DMS79 treated with DMSO at 0.1 percent for 48 hours (cell line): ENCODE measurements at regions not wholly inside any gene's neighbourhood (a gene's known extent, or its start where the extent isn't known, plus 50 kb on each side); places are given as distances from the start of the nearest gene placed in this dataset.
"Not testable (repeated sequence)": the region's sequence is repeated elsewhere in the genome, so short reads cannot be mapped to it uniquely, and the experiment has no call there.

Experiments used
- DNase-seq: peaks from one replicate; lab custom pipeline; 2025; lab: John Stamatoyannopoulos, UW

- not testable (repeated sequence) for DNase-seq
Observed at GRCh38 chr5:176060472-176061268, 92.6 kb upstream of the THOC3 start.

GRCh38 chr5:176061269-176061622, 93.1 kb upstream of the THOC3 start:
- not testable (repeated sequence) for DNase-seq

- not testable (repeated sequence) for DNase-seq
Observed at GRCh38 chr5:176061660-176062059, 93.5 kb upstream of the THOC3 start.

GRCh38 chr5:176066262-176066945, 98.3 kb upstream of the THOC3 start:
- not testable (repeated sequence) for DNase-seq

GRCh38 chr5:176067162-176067561, 99.0 kb upstream of the THOC3 start:
- not testable (repeated sequence) for DNase-seq

- DNase-seq, result not testable (repeated sequence)
Observed at GRCh38 chr5:176067948-176068347, 99.8 kb upstream of the THOC3 start.

GRCh38 chr5:176073996-176074571, 106.0 kb upstream of the THOC3 start:
- DNase-seq, result not testable (repeated sequence)

GRCh38 chr5:176083717-176084116, 115.6 kb upstream of the THOC3 start:
- DNase-seq, result not testable (repeated sequence)

GRCh38 chr5:176103083-176103482, 135.0 kb upstream of the THOC3 start:
- not testable (repeated sequence) for DNase-seq

GRCh38 chr5:176112888-176113287, 125.3 kb upstream of the SIMC1 start:
- not testable (repeated sequence) for DNase-seq

GRCh38 chr5:176113673-176114335, 124.4 kb upstream of the SIMC1 start:
- not testable (repeated sequence) for DNase-seq

GRCh38 chr5:176114825-176115224, 123.4 kb upstream of the SIMC1 start:
- not testable (repeated sequence) for DNase-seq

- DNase-seq, result not testable (repeated sequence)
Observed at GRCh38 chr5:176117699-176118238, 120.5 kb upstream of the SIMC1 start.

GRCh38 chr5:176122361-176122760, 115.9 kb upstream of the SIMC1 start:
- DNase-seq, result not testable (repeated sequence)

- DNase-seq, result not testable (repeated sequence)
Observed at GRCh38 chr5:176124120-176124519, 114.1 kb upstream of the SIMC1 start.

- no peak for DNase-seq
Observed at GRCh38 chr5:176131771-176132170, 106.5 kb upstream of the SIMC1 start.

- DNase-seq, result no peak
Observed at GRCh38 chr5:176132471-176133288, 105.5 kb upstream of the SIMC1 start.

- no peak for DNase-seq
Observed at GRCh38 chr5:176133289-176133870, 104.8 kb upstream of the SIMC1 start.

GRCh38 chr5:176133877-176134276, 104.3 kb upstream of the SIMC1 start:
- DNase-seq, result no peak

- no peak for DNase-seq
Observed at GRCh38 chr5:176134529-176135223, 103.5 kb upstream of the SIMC1 start.
